GM23338 (cell line): ENCODE measurements at regions not wholly inside any gene's neighbourhood (a gene's known extent, or its start where the extent isn't known, plus 50 kb on each side); places are given as distances from the start of the nearest gene placed in this dataset.

ENCODE experiments used
- ATAC-seq: fragments of 200-7000 bp; cut with Tn5 transposase; 3 replicates; pipeline ENCODE4 v1.9.1; 2020
- DNase-seq: peaks from one replicate; pipeline ENCODE4 v3.0.0-alpha.2; 2015; ENCODE audit warnings: low spot score
- H2AFZ ChIP-seq: fragments of 200-600 bp; sonication (generic); 2 replicates; pipeline ENCODE4 v1.8.0; 2016; ENCODE audit warnings: antibody characterized with exemption, mild to moderate bottlenecking, moderate library complexity
- H3F3A ChIP-seq: fragments of 200-600 bp; sonication (generic); replicated peaks from 2 replicates; pipeline ENCODE4 v1.8.0; 2017; ENCODE audit warnings: antibody characterized with exemption, mixed run types, low read depth
- H3K27ac ChIP-seq: fragments of 200-600 bp; sonication (generic); 2 replicates; pipeline ENCODE4 v1.6.1; 2016; ENCODE audit warnings: low read depth
- H3K27me3 ChIP-seq: fragments of 200-600 bp; sonication (generic); 2 replicates; pipeline ENCODE4 v1.8.0; 2016; ENCODE audit warnings: mild to moderate bottlenecking, mixed run types, moderate library complexity; ENCODE audit not compliant: insufficient read depth
- H3K36me3 ChIP-seq: fragments of 200-600 bp; sonication (generic); 2 replicates; pipeline ENCODE4 v1.8.0; 2016; ENCODE audit warnings: mild to moderate bottlenecking; ENCODE audit not compliant: insufficient read depth
- H3K4me1 ChIP-seq: fragments of 200-600 bp; sonication (generic); 2 replicates; pipeline ENCODE4 v1.8.0; 2016; ENCODE audit warnings: mild to moderate bottlenecking, moderate library complexity; ENCODE audit not compliant: insufficient read depth
- H3K4me2 ChIP-seq: fragments of 200-600 bp; sonication (generic); 2 replicates; pipeline ENCODE4 v1.7.1; 2017; ENCODE audit warnings: mixed run types
- H3K4me3 ChIP-seq: fragments of 200-600 bp; sonication (generic); 2 replicates; pipeline ENCODE4 v1.6.1; 2016; ENCODE audit warnings: mixed run types
- H3K79me2 ChIP-seq: fragments of 200-600 bp; sonication (generic); replicated peaks from 2 replicates; pipeline ENCODE4 v1.8.0; 2017; ENCODE audit warnings: mild to moderate bottlenecking; ENCODE audit not compliant: insufficient read depth
- H3K9me2 ChIP-seq: fragments of 200-600 bp; sonication (generic); 2 replicates; pipeline ENCODE4 v1.8.0; 2017; ENCODE audit not compliant: insufficient read depth
- H4K20me1 ChIP-seq: fragments of 200-600 bp; sonication (generic); replicated peaks from 2 replicates; pipeline ENCODE4 v1.8.0; 2017; ENCODE audit warnings: mild to moderate bottlenecking; ENCODE audit not compliant: insufficient read depth
- H3K27ac Mint-ChIP-seq: 2 replicates; pipeline ENCODE4 v1.8.0; 2020; ENCODE audit warnings: inconsistent platforms, mild to moderate bottlenecking, moderate library complexity, mixed read lengths
- H3K27me3 Mint-ChIP-seq: 3 replicates; pipeline ENCODE4 v1.8.0; 2022; ENCODE audit warnings: low read depth, mild to moderate bottlenecking, moderate library complexity, mixed read lengths, inconsistent platforms; ENCODE audit not compliant: insufficient read depth, poor library complexity
- H3K36me3 Mint-ChIP-seq: 3 replicates; pipeline ENCODE4 v1.8.0; 2021; ENCODE audit warnings: low read depth, mild to moderate bottlenecking, inconsistent platforms, moderate library complexity, mixed read lengths
- H3K4me1 Mint-ChIP-seq: 3 replicates; pipeline ENCODE4 v1.8.0; 2020; ENCODE audit warnings: mild to moderate bottlenecking, inconsistent platforms, mixed read lengths
- H3K4me3 Mint-ChIP-seq: 3 replicates; pipeline ENCODE4 v1.8.0; 2021; ENCODE audit warnings: moderate library complexity, mild to moderate bottlenecking, inconsistent platforms, mixed read lengths
- H3K9me3 Mint-ChIP-seq: 3 replicates; pipeline ENCODE4 v1.8.0; 2020; ENCODE audit warnings: moderate library complexity, mild to moderate bottlenecking, inconsistent platforms, mixed read lengths
- CREB1 ChIP-seq: fragments of 250-450 bp; sonication (Bioruptor Pico); IDR thresholded peaks from 2 replicates; pipeline ENCODE4 v1.5.0; 2020; ENCODE audit warnings: low read depth, mild to moderate bottlenecking, moderate library complexity
- EZH2 ChIP-seq: fragments of 200-600 bp; sonication (generic); IDR thresholded peaks from one replicate; pipeline ENCODE4 v1.8.0; 2017; ENCODE audit warnings: antibody characterized with exemption, mild to moderate bottlenecking, low read depth; ENCODE audit not compliant: unreplicated experiment
- EZH2phosphoT487 ChIP-seq: fragments of 200-600 bp; sonication (generic); IDR thresholded peaks from one replicate; pipeline ENCODE4 v1.8.1; 2018; ENCODE audit warnings: antibody characterized with exemption; ENCODE audit not compliant: unreplicated experiment
- NANOG ChIP-seq: IDR thresholded peaks from 2 replicates; pipeline ENCODE4 v1.6.1; 2016; ENCODE audit warnings: antibody characterized with exemption, borderline replicate concordance
- STAT1 ChIP-seq: IDR thresholded peaks from one replicate; pipeline ENCODE4 v1.6.1; 2016; ENCODE audit warnings: antibody characterized with exemption; ENCODE audit not compliant: unreplicated experiment
- ZNF114 ChIP-seq: fragments of 250-450 bp; sonication (Bioruptor Pico); IDR thresholded peaks from 2 replicates; pipeline ENCODE4 v1.5.0; 2020; ENCODE audit warnings: mild to moderate bottlenecking, moderate library complexity
- ZNF331 ChIP-seq: fragments of 250-450 bp; sonication (Bioruptor Pico); IDR thresholded peaks from 2 replicates; pipeline ENCODE4 v1.5.0; 2020; ENCODE audit warnings: low read depth, mild to moderate bottlenecking, moderate library complexity
- TF ChIP-seq, protein P1 (sequence below): fragments of 250-450 bp; sonication (Bioruptor Pico); IDR thresholded peaks from 2 replicates; pipeline ENCODE4 v1.5.0; 2020; ENCODE audit warnings: mild to moderate bottlenecking, moderate library complexity
- TF ChIP-seq, protein P2 (sequence below), 2 experiments: fragments of 200-600 bp in 1 of 2; sonication (generic) in 1 of 2; conservative IDR thresholded peaks; 2 replicates each; pipeline versions ENCODE4 v1.5.1 to v1.6.1; 2016 to 2017; ENCODE audit warnings: antibody characterized with exemption in 2 of 2, low read depth in 2 of 2, mild to moderate bottlenecking in 2 of 2, moderate library complexity in 1 of 2
- TF ChIP-seq, protein P3 (sequence below): IDR thresholded peaks from 2 replicates; pipeline ENCODE4 v1.6.1; 2016; ENCODE audit warnings: antibody characterized with exemption

DNA sequence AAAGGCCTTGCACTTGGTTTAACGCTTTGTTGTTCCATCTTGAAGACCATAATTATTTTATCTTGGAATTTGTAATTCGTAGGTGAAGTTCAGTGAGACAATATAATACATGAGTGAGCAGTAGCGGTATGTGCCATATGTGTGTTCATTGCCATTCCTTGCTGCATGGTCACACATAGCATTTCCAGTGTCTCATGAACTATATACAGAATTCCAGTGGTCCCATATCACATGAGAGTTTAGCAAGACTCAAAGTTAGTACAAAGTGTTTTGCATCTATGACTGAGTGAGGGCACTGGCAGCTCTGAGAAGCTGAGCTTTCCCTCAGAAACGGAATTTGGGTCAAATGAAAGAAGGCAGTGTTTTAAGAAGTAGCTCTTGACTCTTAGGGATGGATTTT, 359.8 kb downstream of the FOXG1 start (continued):
- TF ChIP-seq, protein P1, sequence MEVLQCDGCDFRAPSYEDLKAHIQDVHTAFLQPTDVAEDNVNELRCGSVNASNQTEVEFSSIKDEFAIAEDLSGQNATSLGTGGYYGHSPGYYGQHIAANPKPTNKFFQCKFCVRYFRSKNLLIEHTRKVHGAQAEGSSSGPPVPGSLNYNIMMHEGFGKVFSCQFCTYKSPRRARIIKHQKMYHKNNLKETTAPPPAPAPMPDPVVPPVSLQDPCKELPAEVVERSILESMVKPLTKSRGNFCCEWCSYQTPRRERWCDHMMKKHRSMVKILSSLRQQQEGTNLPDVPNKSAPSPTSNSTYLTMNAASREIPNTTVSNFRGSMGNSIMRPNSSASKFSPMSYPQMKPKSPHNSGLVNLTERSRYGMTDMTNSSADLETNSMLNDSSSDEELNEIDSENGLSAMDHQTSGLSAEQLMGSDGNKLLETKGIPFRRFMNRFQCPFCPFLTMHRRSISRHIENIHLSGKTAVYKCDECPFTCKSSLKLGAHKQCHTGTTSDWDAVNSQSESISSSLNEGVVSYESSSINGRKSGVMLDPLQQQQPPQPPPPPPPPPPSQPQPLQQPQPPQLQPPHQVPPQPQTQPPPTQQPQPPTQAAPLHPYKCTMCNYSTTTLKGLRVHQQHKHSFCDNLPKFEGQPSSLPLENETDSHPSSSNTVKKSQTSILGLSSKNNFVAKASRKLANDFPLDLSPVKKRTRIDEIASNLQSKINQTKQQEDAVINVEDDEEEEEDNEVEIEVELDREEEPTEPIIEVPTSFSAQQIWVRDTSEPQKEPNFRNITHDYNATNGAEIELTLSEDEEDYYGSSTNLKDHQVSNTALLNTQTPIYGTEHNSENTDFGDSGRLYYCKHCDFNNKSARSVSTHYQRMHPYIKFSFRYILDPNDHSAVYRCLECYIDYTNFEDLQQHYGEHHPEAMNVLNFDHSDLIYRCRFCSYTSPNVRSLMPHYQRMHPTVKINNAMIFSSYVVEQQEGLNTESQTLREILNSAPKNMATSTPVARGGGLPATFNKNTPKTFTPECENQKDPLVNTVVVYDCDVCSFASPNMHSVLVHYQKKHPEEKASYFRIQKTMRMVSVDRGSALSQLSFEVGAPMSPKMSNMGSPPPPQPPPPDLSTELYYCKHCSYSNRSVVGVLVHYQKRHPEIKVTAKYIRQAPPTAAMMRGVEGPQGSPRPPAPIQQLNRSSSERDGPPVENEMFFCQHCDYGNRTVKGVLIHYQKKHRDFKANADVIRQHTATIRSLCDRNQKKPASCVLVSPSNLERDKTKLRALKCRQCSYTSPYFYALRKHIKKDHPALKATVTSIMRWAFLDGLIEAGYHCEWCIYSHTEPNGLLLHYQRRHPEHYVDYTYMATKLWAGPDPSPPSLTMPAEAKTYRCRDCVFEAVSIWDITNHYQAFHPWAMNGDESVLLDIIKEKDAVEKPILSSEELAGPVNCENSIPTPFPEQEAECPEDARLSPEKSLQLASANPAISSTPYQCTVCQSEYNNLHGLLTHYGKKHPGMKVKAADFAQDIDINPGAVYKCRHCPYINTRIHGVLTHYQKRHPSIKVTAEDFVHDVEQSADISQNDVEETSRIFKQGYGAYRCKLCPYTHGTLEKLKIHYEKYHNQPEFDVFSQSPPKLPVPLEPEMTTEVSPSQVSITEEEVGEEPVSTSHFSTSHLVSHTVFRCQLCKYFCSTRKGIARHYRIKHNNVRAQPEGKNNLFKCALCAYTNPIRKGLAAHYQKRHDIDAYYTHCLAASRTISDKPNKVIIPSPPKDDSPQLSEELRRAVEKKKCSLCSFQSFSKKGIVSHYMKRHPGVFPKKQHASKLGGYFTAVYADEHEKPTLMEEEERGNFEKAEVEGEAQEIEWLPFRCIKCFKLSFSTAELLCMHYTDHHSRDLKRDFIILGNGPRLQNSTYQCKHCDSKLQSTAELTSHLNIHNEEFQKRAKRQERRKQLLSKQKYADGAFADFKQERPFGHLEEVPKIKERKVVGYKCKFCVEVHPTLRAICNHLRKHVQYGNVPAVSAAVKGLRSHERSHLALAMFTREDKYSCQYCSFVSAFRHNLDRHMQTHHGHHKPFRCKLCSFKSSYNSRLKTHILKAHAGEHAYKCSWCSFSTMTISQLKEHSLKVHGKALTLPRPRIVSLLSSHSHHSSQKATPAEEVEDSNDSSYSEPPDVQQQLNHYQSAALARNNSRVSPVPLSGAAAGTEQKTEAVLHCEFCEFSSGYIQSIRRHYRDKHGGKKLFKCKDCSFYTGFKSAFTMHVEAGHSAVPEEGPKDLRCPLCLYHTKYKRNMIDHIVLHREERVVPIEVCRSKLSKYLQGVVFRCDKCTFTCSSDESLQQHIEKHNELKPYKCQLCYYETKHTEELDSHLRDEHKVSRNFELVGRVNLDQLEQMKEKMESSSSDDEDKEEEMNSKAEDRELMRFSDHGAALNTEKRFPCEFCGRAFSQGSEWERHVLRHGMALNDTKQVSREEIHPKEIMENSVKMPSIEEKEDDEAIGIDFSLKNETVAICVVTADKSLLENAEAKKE (CRISPR knock-in tag): no peak
- TF ChIP-seq STAT1 (no peak), EZH2 (no peak), NANOG (no peak), CREB1 (CRISPR knock-in tag) (no peak), ZNF114 (CRISPR knock-in tag) (no peak)
- TF ChIP-seq, protein P2, sequence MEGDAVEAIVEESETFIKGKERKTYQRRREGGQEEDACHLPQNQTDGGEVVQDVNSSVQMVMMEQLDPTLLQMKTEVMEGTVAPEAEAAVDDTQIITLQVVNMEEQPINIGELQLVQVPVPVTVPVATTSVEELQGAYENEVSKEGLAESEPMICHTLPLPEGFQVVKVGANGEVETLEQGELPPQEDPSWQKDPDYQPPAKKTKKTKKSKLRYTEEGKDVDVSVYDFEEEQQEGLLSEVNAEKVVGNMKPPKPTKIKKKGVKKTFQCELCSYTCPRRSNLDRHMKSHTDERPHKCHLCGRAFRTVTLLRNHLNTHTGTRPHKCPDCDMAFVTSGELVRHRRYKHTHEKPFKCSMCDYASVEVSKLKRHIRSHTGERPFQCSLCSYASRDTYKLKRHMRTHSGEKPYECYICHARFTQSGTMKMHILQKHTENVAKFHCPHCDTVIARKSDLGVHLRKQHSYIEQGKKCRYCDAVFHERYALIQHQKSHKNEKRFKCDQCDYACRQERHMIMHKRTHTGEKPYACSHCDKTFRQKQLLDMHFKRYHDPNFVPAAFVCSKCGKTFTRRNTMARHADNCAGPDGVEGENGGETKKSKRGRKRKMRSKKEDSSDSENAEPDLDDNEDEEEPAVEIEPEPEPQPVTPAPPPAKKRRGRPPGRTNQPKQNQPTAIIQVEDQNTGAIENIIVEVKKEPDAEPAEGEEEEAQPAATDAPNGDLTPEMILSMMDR (conservative IDR thresholded peaks at IDR 0.05; ENCODE audit: low read depth in 2 of 2): no peak

DNA sequence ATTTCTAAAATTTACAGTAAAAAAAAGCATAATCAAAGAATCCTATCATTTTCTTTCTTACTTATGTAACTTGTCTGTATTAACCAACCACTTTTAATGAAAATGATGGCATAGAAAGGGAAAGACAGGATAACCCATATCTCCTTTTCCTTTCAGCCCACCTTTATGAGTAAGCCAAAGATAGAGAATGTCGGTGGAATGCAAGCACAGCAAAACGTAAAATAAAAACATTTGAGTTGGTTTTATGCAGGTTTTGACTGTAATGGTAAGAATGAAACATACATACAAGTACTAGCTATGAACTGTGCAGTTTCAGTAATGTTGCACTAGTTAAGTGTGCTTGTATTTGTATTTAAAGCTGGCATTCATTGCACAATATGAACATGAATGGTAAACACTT, 360.3 kb downstream of the FOXG1 start:
- H3K4me1 Mint-ChIP-seq: no peaks in the 10 kb centered on the region
- Histone ChIP-seq H3K27ac (no peak overlapping the region), H3K79me2 (no peaks in the 10 kb centered on the region), H3K4me2 (no peak overlapping the region), H3K36me3 (no peaks in the 10 kb centered on the region), H4K20me1 (no peaks in the 10 kb centered on the region), H3K27me3 (no peaks in the 10 kb centered on the region), H3K4me3 (no peak overlapping the region), H3F3A (no peaks in the 10 kb centered on the region), H2AFZ (no peak overlapping the region), H3K4me1 (no peaks in the 10 kb centered on the region), H3K9me2 (no peaks in the 10 kb centered on the region)
- H3K27me3 Mint-ChIP-seq: no peaks in the 10 kb centered on the region
- DNase-seq (no peak), ATAC-seq (no peak)
- no peak overlapping the region for H3K27ac Mint-ChIP-seq
- H3K36me3 Mint-ChIP-seq: no peaks in the 10 kb centered on the region
- H3K9me3 Mint-ChIP-seq: no peaks in the 10 kb centered on the region
- no peak overlapping the region for H3K4me3 Mint-ChIP-seq
- TF ChIP-seq ZNF331 (CRISPR knock-in tag) (no peak), EZH2phosphoT487 (no peak)
- TF ChIP-seq, protein P3, sequence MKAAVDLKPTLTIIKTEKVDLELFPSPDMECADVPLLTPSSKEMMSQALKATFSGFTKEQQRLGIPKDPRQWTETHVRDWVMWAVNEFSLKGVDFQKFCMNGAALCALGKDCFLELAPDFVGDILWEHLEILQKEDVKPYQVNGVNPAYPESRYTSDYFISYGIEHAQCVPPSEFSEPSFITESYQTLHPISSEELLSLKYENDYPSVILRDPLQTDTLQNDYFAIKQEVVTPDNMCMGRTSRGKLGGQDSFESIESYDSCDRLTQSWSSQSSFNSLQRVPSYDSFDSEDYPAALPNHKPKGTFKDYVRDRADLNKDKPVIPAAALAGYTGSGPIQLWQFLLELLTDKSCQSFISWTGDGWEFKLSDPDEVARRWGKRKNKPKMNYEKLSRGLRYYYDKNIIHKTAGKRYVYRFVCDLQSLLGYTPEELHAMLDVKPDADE: no peak
